ENCODE measurements at regions not wholly inside any gene's neighbourhood (a gene's known extent, or its start where the extent isn't known, plus 50 kb on each side); places are given as distances from the start of the nearest gene placed in this dataset.

DNA sequence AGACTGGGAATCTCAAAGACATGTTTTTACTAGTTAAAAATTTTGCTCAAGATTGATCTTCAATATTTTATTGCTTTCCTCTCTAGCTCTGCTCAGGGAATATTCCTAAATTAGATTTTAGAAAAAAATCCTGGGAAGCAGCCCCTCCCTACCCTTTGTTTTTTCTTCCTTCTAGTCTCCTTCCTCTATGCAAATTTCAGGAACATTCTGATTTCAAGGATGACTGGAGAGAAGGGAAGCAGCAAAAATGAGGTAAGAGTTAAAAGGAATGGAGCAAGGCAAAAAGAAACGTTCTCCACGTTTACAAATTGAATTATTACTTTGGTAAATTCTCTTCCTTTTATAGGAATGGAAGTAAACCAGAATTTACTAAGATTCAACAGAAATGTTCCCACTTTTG is 493.4 kb upstream of the TUSC1 start:
- no peak for DNase-seq
- no peaks in the 10 kb centered on the region for H3K27me3 ChIP-seq (replicated peaks)

GRCh38 chr9:26170190-26170589 is 491.9 kb upstream of the TUSC1 start:
- H3K36me3 ChIP-seq (replicated peaks): no peaks in the 10 kb centered on the region
- H3K4me3 ChIP-seq (ENCODE audit: low read depth, low read length): no peak overlapping the region
- H3K27me3 ChIP-seq (replicated peaks): no peaks in the 10 kb centered on the region
- H3K27ac ChIP-seq: no peak overlapping the region
- in situ Hi-C loops (cut with HindIII; ENCODE audit: low pct_ligation_motif_present, low sequenced_read_pairs): no loop called here
- no peak for DNase-seq
- TF ChIP-seq, protein P1, sequence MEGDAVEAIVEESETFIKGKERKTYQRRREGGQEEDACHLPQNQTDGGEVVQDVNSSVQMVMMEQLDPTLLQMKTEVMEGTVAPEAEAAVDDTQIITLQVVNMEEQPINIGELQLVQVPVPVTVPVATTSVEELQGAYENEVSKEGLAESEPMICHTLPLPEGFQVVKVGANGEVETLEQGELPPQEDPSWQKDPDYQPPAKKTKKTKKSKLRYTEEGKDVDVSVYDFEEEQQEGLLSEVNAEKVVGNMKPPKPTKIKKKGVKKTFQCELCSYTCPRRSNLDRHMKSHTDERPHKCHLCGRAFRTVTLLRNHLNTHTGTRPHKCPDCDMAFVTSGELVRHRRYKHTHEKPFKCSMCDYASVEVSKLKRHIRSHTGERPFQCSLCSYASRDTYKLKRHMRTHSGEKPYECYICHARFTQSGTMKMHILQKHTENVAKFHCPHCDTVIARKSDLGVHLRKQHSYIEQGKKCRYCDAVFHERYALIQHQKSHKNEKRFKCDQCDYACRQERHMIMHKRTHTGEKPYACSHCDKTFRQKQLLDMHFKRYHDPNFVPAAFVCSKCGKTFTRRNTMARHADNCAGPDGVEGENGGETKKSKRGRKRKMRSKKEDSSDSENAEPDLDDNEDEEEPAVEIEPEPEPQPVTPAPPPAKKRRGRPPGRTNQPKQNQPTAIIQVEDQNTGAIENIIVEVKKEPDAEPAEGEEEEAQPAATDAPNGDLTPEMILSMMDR (IDR thresholded peaks at IDR 0.05; ENCODE audit: low read depth, low read length, missing control alignments): no peak

More for the DNA sequence above, 493.4 kb upstream of the TUSC1 start:
- Histone ChIP-seq H3K27ac (no peak overlapping the region), H3K36me3 (replicated peaks) (no peaks in the 10 kb centered on the region), H3K4me3 (ENCODE audit: low read depth, low read length) (no peak overlapping the region)
- TF ChIP-seq, protein P1 (IDR thresholded peaks at IDR 0.05; ENCODE audit: low read depth, low read length, missing control alignments): no peak
- in situ Hi-C loops (cut with HindIII; ENCODE audit: low pct_ligation_motif_present, low sequenced_read_pairs): no loop called here

- no peaks in the 10 kb centered on the region for H3K27me3 ChIP-seq (replicated peaks)
- H3K4me3 ChIP-seq (ENCODE audit: low read depth, low read length): no peak overlapping the region
- TF ChIP-seq, protein P1 (IDR thresholded peaks at IDR 0.05; ENCODE audit: low read depth, low read length, missing control alignments): no peak
- in situ Hi-C loops (cut with HindIII; ENCODE audit: low pct_ligation_motif_present, low sequenced_read_pairs): no loop called here
- H3K36me3 ChIP-seq (replicated peaks): no peaks in the 10 kb centered on the region
- H3K27ac ChIP-seq: no peak overlapping the region
- DNase-seq: no peak
Observed at GRCh38 chr9:26169708-26170107, 491.5 kb upstream of the TUSC1 start.

GRCh38 chr9:26166537-26166936 is 488.3 kb upstream of the TUSC1 start:
- in situ Hi-C loops (cut with HindIII; ENCODE audit: low pct_ligation_motif_present, low sequenced_read_pairs): no loop called here
- TF ChIP-seq, protein P1 (IDR thresholded peaks at IDR 0.05; ENCODE audit: low read depth, low read length, missing control alignments): no peak
- no peaks in the 10 kb centered on the region for H3K36me3 ChIP-seq (replicated peaks)
- H3K4me3 ChIP-seq (ENCODE audit: low read depth, low read length): no peak overlapping the region
- no peaks in the 10 kb centered on the region for H3K27me3 ChIP-seq (replicated peaks)
- DNase-seq: no peak
- H3K27ac ChIP-seq: no peak overlapping the region

DNA sequence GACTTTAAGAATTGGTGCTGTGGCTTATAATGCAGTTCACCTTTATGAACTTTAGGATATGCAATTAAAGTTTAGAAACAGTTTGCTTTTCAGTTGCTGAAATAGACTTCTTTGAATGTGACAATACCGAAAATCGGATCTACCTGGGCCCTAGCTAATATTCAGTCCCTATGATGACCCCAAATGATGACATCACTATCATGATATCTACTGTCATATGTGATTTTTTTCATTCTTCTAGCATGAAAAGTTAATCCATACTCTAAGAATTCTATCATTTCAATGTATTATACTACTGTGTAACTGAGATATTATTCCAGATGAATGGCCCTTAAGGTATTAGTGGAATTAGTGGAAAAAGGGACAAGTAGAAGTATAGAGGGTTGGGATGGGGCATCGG is 487.2 kb upstream of the TUSC1 start:
- TF ChIP-seq, protein P1 (IDR thresholded peaks at IDR 0.05; ENCODE audit: low read depth, low read length, missing control alignments): no peak
- Histone ChIP-seq H3K27ac (no peak overlapping the region), H3K4me3 (ENCODE audit: low read depth, low read length) (no peak overlapping the region), H3K27me3 (replicated peaks) (no peaks in the 10 kb centered on the region), H3K36me3 (replicated peaks) (no peaks in the 10 kb centered on the region)
- DNase-seq: no peak
- in situ Hi-C loops (cut with HindIII; ENCODE audit: low pct_ligation_motif_present, low sequenced_read_pairs): no loop called here

DNA sequence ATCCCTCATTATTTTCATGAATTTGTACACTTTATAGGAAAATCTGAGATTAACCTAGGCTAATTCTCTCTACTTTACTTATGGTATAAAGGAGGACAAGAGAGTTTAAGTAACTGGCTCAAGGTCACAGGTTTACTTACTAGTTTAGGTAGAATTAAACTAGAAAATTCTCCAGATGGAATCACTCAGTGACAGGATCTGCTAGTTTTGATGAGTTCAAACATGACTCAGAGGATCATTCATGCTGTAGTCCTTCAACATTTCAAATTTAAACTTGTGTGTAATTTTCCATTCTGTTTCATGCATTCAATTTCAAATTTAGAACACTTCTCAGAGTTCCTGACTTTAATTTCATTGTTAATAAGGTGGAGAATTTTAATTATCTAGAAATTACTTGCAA is 485.7 kb upstream of the TUSC1 start:
- in situ Hi-C loops (cut with HindIII; ENCODE audit: low pct_ligation_motif_present, low sequenced_read_pairs): no loop called here
- no peak overlapping the region for H3K27ac ChIP-seq
- no peaks in the 10 kb centered on the region for H3K36me3 ChIP-seq (replicated peaks)
- no peaks in the 10 kb centered on the region for H3K27me3 ChIP-seq (replicated peaks)
- TF ChIP-seq, protein P1 (IDR thresholded peaks at IDR 0.05; ENCODE audit: low read depth, low read length, missing control alignments): no peak
- no peak overlapping the region for H3K4me3 ChIP-seq (ENCODE audit: low read depth, low read length)
- DNase-seq: no peak

Data from brain microvascular endothelial cell (primary cell).